OCI-LY7 (cell line): ENCODE measurements at regions not wholly inside any gene's neighbourhood (a gene's known extent, or its start where the extent isn't known, plus 50 kb on each side); places are given as distances from the start of the nearest gene placed in this dataset.
"Not testable (repeated sequence)": the region's sequence is repeated elsewhere in the genome, so short reads cannot be mapped to it uniquely, and the experiment has no call there.

ENCODE experiments used
- CTCF ChIP-seq: fragments of 200-600 bp; sonication (generic); conservative IDR thresholded peaks from 2 replicates; pipeline ENCODE4 v1.5.1; 2014; ENCODE audit warnings: mild to moderate bottlenecking, antibody characterized with exemption, low read length, moderate library complexity, mixed read lengths
- EZH2phosphoT487 ChIP-seq: fragments of 200-600 bp; sonication (generic); IDR thresholded peaks from 2 replicates; pipeline ENCODE4 v1.6.1; 2018; ENCODE audit warnings: low read depth, borderline replicate concordance, mild to moderate bottlenecking, mixed run types, antibody characterized with exemption, low read length, moderate library complexity, mixed read lengths

DNA sequence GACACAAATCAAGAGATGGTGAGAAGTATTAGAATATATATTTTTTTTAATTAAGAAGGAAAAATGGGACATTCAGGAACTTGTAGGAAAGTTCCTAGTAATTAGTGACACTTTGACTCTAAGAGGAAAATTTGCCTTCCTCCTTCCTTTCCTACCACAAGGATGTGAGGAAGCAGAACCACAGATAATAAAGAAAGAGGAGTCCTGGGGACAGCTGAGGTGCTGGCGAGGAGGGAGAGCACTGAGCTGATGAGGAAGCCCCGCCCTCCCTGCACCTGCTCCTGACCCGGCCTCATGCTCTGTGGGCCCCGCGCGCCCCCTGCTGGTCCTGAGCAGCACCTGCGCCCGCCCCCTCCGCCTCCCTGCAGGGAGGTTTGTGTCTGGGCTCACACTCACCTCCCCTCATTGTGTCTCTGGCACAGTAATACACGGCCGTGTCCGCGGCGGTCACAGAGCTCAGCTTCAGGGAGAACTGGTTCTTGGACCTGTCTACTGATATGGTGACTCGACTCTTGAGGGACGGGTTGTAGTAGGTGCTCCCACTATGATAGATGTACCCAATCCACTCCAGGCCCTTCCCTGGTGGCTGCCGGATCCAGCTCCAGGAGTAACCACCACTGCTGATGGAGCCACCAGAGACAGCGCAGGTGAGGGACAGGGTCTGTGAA lies 822.6 kb downstream of the TMEM121 start:
- not testable (repeated sequence) for TF ChIP-seq EZH2phosphoT487
- TF ChIP-seq CTCF = peak; percentile 88
